Adipocyte (in vitro differentiated cells): ENCODE measurements at regions not wholly inside any gene's neighbourhood (a gene's known extent, or its start where the extent isn't known, plus 50 kb on each side); places are given as distances from the start of the nearest gene placed in this dataset.

Source experiments
- DNase-seq: peaks from one replicate; pipeline ENCODE4 v3.0.0-alpha.2; 2015; ENCODE audit warnings: low read depth
- H3K27me3 ChIP-seq: replicated peaks from 2 replicates; pipeline ENCODE4 v1.7.0; 2013; ENCODE audit warnings: mild to moderate bottlenecking, low read length, moderate library complexity; ENCODE audit not compliant: control insufficient read depth, insufficient read depth
- H3K36me3 ChIP-seq: 2 replicates; pipeline ENCODE4 v1.7.0; 2013; ENCODE audit warnings: low read length, mild to moderate bottlenecking, moderate library complexity; ENCODE audit not compliant: control insufficient read depth, insufficient read depth, severe bottlenecking
- H3K4me1 ChIP-seq: 2 replicates; pipeline ENCODE4 v1.7.0; 2013; ENCODE audit warnings: mild to moderate bottlenecking, low read length, moderate library complexity; ENCODE audit not compliant: control insufficient read depth, insufficient read depth
- H3K4me3 ChIP-seq: 2 replicates; pipeline ENCODE4 v1.7.0; 2013; ENCODE audit warnings: mild to moderate bottlenecking, low read length, moderate library complexity
- H3K9ac ChIP-seq: 2 replicates; pipeline ENCODE4 v1.7.0; 2013; ENCODE audit warnings: mild to moderate bottlenecking, low read length, moderate library complexity
- H3K9me3 ChIP-seq: 2 replicates; pipeline ENCODE4 v1.7.0; 2013; ENCODE audit warnings: mild to moderate bottlenecking, low read length, moderate library complexity; ENCODE audit not compliant: control insufficient read depth

GRCh38 chr1:9419369-9420041, 119.8 kb upstream of the SLC25A33 start:
- H3K9ac ChIP-seq = no peak overlapping the region
- no peak overlapping the region for H3K4me3 ChIP-seq
- H3K9me3 ChIP-seq = no peaks in the 10 kb centered on the region
- no peak for DNase-seq
- no peaks in the 10 kb centered on the region for H3K36me3 ChIP-seq
- H3K27me3 ChIP-seq = peaks cover 22% of the 10 kb centered on the region
- peaks cover 8% of the 10 kb centered on the region for H3K4me1 ChIP-seq

GRCh38 chr1:9420835-9421532, 118.3 kb upstream of the SLC25A33 start:
- no peaks in the 10 kb centered on the region for H3K4me1 ChIP-seq
- DNase-seq = no peak
- no peak overlapping the region for H3K4me3 ChIP-seq
- H3K9ac ChIP-seq = no peak overlapping the region
- no peaks in the 10 kb centered on the region for H3K9me3 ChIP-seq
- no peaks in the 10 kb centered on the region for H3K36me3 ChIP-seq
- peaks cover 22% of the 10 kb centered on the region for H3K27me3 ChIP-seq

- Histone ChIP-seq H3K4me3 (no peak overlapping the region), H3K9me3 (no peaks in the 10 kb centered on the region), H3K9ac (no peak overlapping the region), H3K27me3 (peaks cover 22% of the 10 kb centered on the region), H3K4me1 (no peaks in the 10 kb centered on the region), H3K36me3 (no peaks in the 10 kb centered on the region)
- no peak for DNase-seq
Observed at GRCh38 chr1:9421533-9421873, 117.8 kb upstream of the SLC25A33 start.

GRCh38 chr1:9422321-9422720, 116.9 kb upstream of the SLC25A33 start:
- no peaks in the 10 kb centered on the region for H3K36me3 ChIP-seq
- no peak overlapping the region for H3K9ac ChIP-seq
- peaks cover 19% of the 10 kb centered on the region for H3K27me3 ChIP-seq
- no peak for DNase-seq
- H3K9me3 ChIP-seq = no peaks in the 10 kb centered on the region
- no peaks in the 10 kb centered on the region for H3K4me1 ChIP-seq
- no peak overlapping the region for H3K4me3 ChIP-seq

GRCh38 chr1:9422911-9423505, 116.3 kb upstream of the SLC25A33 start:
- H3K4me3 ChIP-seq = no peak overlapping the region
- no peak for DNase-seq

GRCh38 chr1:9424261-9424660, 115.0 kb upstream of the SLC25A33 start:
- Histone ChIP-seq H3K9me3 (no peaks in the 10 kb centered on the region), H3K4me3 (no peak overlapping the region), H3K27me3 (peaks cover 17% of the 10 kb centered on the region), H3K9ac (no peak overlapping the region), H3K36me3 (no peaks in the 10 kb centered on the region), H3K4me1 (peaks cover 5% of the 10 kb centered on the region)
- DNase-seq = no peak

More at GRCh38 chr1:9422911-9423505, 116.3 kb upstream of the SLC25A33 start:
- no peak overlapping the region for H3K9ac ChIP-seq
- no peaks in the 10 kb centered on the region for H3K9me3 ChIP-seq
- H3K4me1 ChIP-seq = no peaks in the 10 kb centered on the region
- no peaks in the 10 kb centered on the region for H3K36me3 ChIP-seq
- peaks cover 17% of the 10 kb centered on the region for H3K27me3 ChIP-seq

GRCh38 chr1:9425859-9426258, 113.4 kb upstream of the SLC25A33 start:
- Histone ChIP-seq H3K27me3 (peaks cover 14% of the 10 kb centered on the region), H3K36me3 (no peaks in the 10 kb centered on the region), H3K9me3 (no peaks in the 10 kb centered on the region), H3K4me3 (no peak overlapping the region), H3K9ac (no peak overlapping the region), H3K4me1 (peaks cover 10% of the 10 kb centered on the region)
- DNase-seq = no peak

GRCh38 chr1:9426291-9426711, 113.0 kb upstream of the SLC25A33 start:
- no peaks in the 10 kb centered on the region for H3K9me3 ChIP-seq
- no peak overlapping the region for H3K9ac ChIP-seq
- no peaks in the 10 kb centered on the region for H3K36me3 ChIP-seq
- H3K27me3 ChIP-seq = peaks cover 14% of the 10 kb centered on the region
- H3K4me3 ChIP-seq = no peak overlapping the region
- DNase-seq = no peak
- peaks cover 10% of the 10 kb centered on the region for H3K4me1 ChIP-seq

- Histone ChIP-seq H3K9ac (no peak overlapping the region), H3K4me1 (peaks cover 10% of the 10 kb centered on the region), H3K9me3 (no peaks in the 10 kb centered on the region), H3K36me3 (no peaks in the 10 kb centered on the region), H3K27me3 (peaks cover 12% of the 10 kb centered on the region), H3K4me3 (no peak overlapping the region)
- no peak for DNase-seq
Observed at GRCh38 chr1:9427388-9427787, 111.9 kb upstream of the SLC25A33 start.

- Histone ChIP-seq H3K9ac (peak overlapping the region; percentile 82), H3K4me1 (peaks cover 10% of the 10 kb centered on the region)
Observed at GRCh38 chr1:9428601-9429341, 110.5 kb upstream of the SLC25A33 start.

GRCh38 chr1:9429342-9429711, 109.9 kb upstream of the SLC25A33 start:
- Histone ChIP-seq H3K9me3 (no peaks in the 10 kb centered on the region), H3K9ac (peak overlapping the region; percentile 82), H3K4me1 (peaks cover 10% of the 10 kb centered on the region), H3K36me3 (no peaks in the 10 kb centered on the region), H3K27me3 (no peaks in the 10 kb centered on the region), H3K4me3 (peak overlapping the region; percentile 87)
- DNase-seq = no peak

More at GRCh38 chr1:9428601-9429341, 110.5 kb upstream of the SLC25A33 start:
- H3K27me3 ChIP-seq = no peaks in the 10 kb centered on the region
- DNase-seq = peak; percentile 99
- H3K9me3 ChIP-seq = no peaks in the 10 kb centered on the region
- no peaks in the 10 kb centered on the region for H3K36me3 ChIP-seq
- peak overlapping the region; percentile 87 for H3K4me3 ChIP-seq
